ENCODE measurements at regions not wholly inside any gene's neighbourhood (a gene's known extent, or its start where the extent isn't known, plus 50 kb on each side); places are given as distances from the start of the nearest gene placed in this dataset.

DNA sequence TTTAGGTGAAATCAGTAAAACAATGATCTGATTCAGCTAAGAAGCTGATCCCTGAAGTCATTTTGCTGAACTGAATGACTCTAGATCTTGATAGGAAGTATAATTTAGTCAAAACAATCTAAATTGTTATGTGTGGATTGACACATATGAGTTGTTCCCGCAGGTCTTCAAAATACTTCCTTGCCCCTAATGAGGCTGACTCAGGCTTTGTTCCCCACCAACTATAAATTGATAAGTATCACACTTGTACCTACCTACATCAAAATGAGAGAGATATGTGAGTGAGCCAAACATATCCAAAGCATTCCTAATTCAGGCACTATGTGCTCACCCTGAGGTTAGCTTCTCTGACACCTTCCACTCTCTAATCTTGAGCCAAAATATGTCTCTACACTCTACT is 507.1 kb downstream of the PLPP3 start:
- Histone ChIP-seq H3K14ac (ENCODE audit: low read length in 2 of 2) (no peak overlapping the region), H3K27me3 (ENCODE audit: control insufficient read depth in 1 of 2, insufficient read depth in 1 of 2, low read length in 2 of 2) (no peaks in the 10 kb centered on the region), H3K79me1 (replicated peaks; ENCODE audit: low read length, poor library complexity, severe bottlenecking) (no peaks in the 10 kb centered on the region), H3K4me2 (ENCODE audit: low read length, poor library complexity, severe bottlenecking) (no peak overlapping the region), H2BK5ac (ENCODE audit: low read depth, low read length, poor library complexity, severe bottlenecking) (no peak overlapping the region), H3K18ac (ENCODE audit: low read depth in 1 of 2, low read length in 2 of 2) (no peak overlapping the region), H2BK12ac (ENCODE audit: low read length in 2 of 2) (no peak overlapping the region), H3K4me1 (ENCODE audit: control insufficient read depth, insufficient read depth, low read depth, low read length) (no peaks in the 10 kb centered on the region), H3K4me3 (ENCODE audit: insufficient read depth in 1 of 2, low read depth in 1 of 2, low read length in 2 of 2) (no peak overlapping the region), H3K4ac (ENCODE audit: low read depth in 1 of 2, low read length in 2 of 2) (no peak overlapping the region), H4K91ac (ENCODE audit: low read length) (no peak overlapping the region), H2AK5ac (ENCODE audit: low read length, severe bottlenecking) (no peak overlapping the region), H3K23ac (ENCODE audit: low read length in 2 of 2) (peak overlapping the region in 1 of 2 experiments; percentile 38), H3K27ac (ENCODE audit: low read length, poor library complexity, severe bottlenecking) (no peak overlapping the region), H3K36me3 (ENCODE audit: control insufficient read depth in 1 of 2, insufficient read depth in 2 of 2, low read depth in 1 of 2, low read length in 2 of 2) (no peaks in the 10 kb centered on the region), H2BK120ac (ENCODE audit: low read depth, low read length) (no peak overlapping the region), H2BK15ac (ENCODE audit: low read depth, poor library complexity, severe bottlenecking) (no peak overlapping the region), H4K8ac (ENCODE audit: low read length) (no peak overlapping the region), H3K9ac (ENCODE audit: low read length) (no peak overlapping the region), H3K9me3 (ENCODE audit: control insufficient read depth, low read length) (peaks cover 3% of the 10 kb centered on the region), H2AFZ (ENCODE audit: low read depth, low read length) (no peak overlapping the region)
- WGBS, result 78% methylated on average over 1 of the region's 1 CpG
- no peak for DNase-seq

DNA sequence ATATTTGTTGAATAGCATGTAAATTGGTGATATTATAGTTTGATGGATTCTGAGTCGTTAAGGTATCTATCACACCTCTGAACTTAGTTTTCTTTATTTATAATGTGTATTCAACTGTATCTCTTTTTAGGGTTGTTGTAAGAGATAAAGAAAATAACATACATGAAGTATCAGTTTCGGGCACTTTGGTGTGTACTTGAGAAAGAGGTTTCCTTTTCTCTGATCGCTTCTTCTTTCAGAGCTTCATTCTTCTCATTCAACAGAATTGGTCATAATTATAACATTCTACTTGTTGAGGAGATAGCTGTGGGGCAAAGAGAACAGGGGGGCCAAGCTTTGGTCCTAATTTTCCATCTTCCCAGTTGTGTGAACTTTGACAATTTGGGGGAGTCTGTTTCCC is 508.0 kb downstream of the PLPP3 start:
- Histone ChIP-seq H3K27me3 (ENCODE audit: control insufficient read depth in 1 of 2, insufficient read depth in 1 of 2, low read length in 2 of 2) (no peaks in the 10 kb centered on the region), H3K23ac (ENCODE audit: low read length in 2 of 2) (no peak overlapping the region), H3K36me3 (ENCODE audit: control insufficient read depth in 1 of 2, insufficient read depth in 2 of 2, low read depth in 1 of 2, low read length in 2 of 2) (no peaks in the 10 kb centered on the region), H3K79me1 (replicated peaks; ENCODE audit: low read length, poor library complexity, severe bottlenecking) (no peaks in the 10 kb centered on the region), H2AFZ (ENCODE audit: low read depth, low read length) (no peak overlapping the region), H3K14ac (ENCODE audit: low read length in 2 of 2) (no peak overlapping the region), H3K18ac (ENCODE audit: low read depth in 1 of 2, low read length in 2 of 2) (no peak overlapping the region), H3K9ac (ENCODE audit: low read length) (no peak overlapping the region), H4K91ac (ENCODE audit: low read length) (no peak overlapping the region), H3K4me3 (ENCODE audit: insufficient read depth in 1 of 2, low read depth in 1 of 2, low read length in 2 of 2) (no peak overlapping the region), H2BK15ac (ENCODE audit: low read depth, poor library complexity, severe bottlenecking) (no peak overlapping the region), H2BK5ac (ENCODE audit: low read depth, low read length, poor library complexity, severe bottlenecking) (no peak overlapping the region), H2BK120ac (ENCODE audit: low read depth, low read length) (no peak overlapping the region), H3K4ac (ENCODE audit: low read depth in 1 of 2, low read length in 2 of 2) (no peak overlapping the region), H3K9me3 (ENCODE audit: control insufficient read depth, low read length) (peaks cover 3% of the 10 kb centered on the region), H3K4me1 (ENCODE audit: control insufficient read depth, insufficient read depth, low read depth, low read length) (no peaks in the 10 kb centered on the region), H2AK5ac (ENCODE audit: low read length, severe bottlenecking) (no peak overlapping the region), H4K8ac (ENCODE audit: low read length) (no peak overlapping the region), H3K4me2 (ENCODE audit: low read length, poor library complexity, severe bottlenecking) (no peak overlapping the region), H3K27ac (ENCODE audit: low read length, poor library complexity, severe bottlenecking) (no peak overlapping the region), H2BK12ac (ENCODE audit: low read length in 2 of 2) (no peak overlapping the region)
- no CpG with 5 or more reads among the region's 3 CpGs for WGBS
- no peak for DNase-seq

DNA sequence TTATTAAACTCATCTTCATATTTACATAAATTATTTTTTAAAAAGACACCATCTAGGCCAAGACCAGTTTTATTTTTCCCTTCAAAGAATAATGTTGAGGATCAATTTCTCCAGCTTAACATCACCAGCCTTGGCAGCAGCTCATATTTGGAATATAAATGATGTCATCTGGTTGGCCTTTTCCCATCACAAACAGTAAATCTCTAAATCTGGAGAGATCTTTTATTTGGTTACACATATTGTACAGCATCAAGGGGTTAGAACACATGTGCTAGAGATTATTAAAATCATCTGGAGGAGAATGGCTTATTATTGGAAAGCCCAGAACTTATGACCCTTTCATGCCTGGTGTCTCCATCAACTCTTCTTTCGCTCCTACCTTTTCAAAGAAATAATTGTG is 508.8 kb downstream of the PLPP3 start:
- H3K4me2 ChIP-seq (ENCODE audit: low read length, poor library complexity, severe bottlenecking), result no peak overlapping the region
- no peak overlapping the region for H3K14ac ChIP-seq (ENCODE audit: low read length in 2 of 2)
- no peaks in the 10 kb centered on the region for H3K9me3 ChIP-seq (ENCODE audit: control insufficient read depth, low read length)
- H2AFZ ChIP-seq (ENCODE audit: low read depth, low read length), result no peak overlapping the region
- H3K18ac ChIP-seq (ENCODE audit: low read depth in 1 of 2, low read length in 2 of 2), result no peak overlapping the region
- H3K27ac ChIP-seq (ENCODE audit: low read length, poor library complexity, severe bottlenecking), result no peak overlapping the region
- no peak overlapping the region for H2AK5ac ChIP-seq (ENCODE audit: low read length, severe bottlenecking)
- H4K8ac ChIP-seq (ENCODE audit: low read length), result no peak overlapping the region
- no peaks in the 10 kb centered on the region for H3K4me1 ChIP-seq (ENCODE audit: control insufficient read depth, insufficient read depth, low read depth, low read length)
- no peak overlapping the region for H2BK120ac ChIP-seq (ENCODE audit: low read depth, low read length)
- peak overlapping the region; percentile 49 for H3K9ac ChIP-seq (ENCODE audit: low read length)
- H2BK12ac ChIP-seq (ENCODE audit: low read length in 2 of 2), result no peak overlapping the region
- H2BK5ac ChIP-seq (ENCODE audit: low read depth, low read length, poor library complexity, severe bottlenecking), result no peak overlapping the region
- no peak overlapping the region for H4K91ac ChIP-seq (ENCODE audit: low read length)
- H3K27me3 ChIP-seq (ENCODE audit: control insufficient read depth in 1 of 2, insufficient read depth in 1 of 2, low read length in 2 of 2), result no peaks in the 10 kb centered on the region
- H2BK15ac ChIP-seq (ENCODE audit: low read depth, poor library complexity, severe bottlenecking), result no peak overlapping the region
- no peak overlapping the region for H3K23ac ChIP-seq (ENCODE audit: low read length in 2 of 2)
- H3K4me3 ChIP-seq (ENCODE audit: insufficient read depth in 1 of 2, low read depth in 1 of 2, low read length in 2 of 2), result no peak overlapping the region
- no peak overlapping the region for H3K4ac ChIP-seq (ENCODE audit: low read depth in 1 of 2, low read length in 2 of 2)
- no peaks in the 10 kb centered on the region for H3K36me3 ChIP-seq (ENCODE audit: control insufficient read depth in 1 of 2, insufficient read depth in 2 of 2, low read depth in 1 of 2, low read length in 2 of 2)
- no peak for DNase-seq
- no peaks in the 10 kb centered on the region for H3K79me1 ChIP-seq (replicated peaks; ENCODE audit: low read length, poor library complexity, severe bottlenecking)
- WGBS, result 100% methylated on average over 1 of the region's 1 CpG

DNA sequence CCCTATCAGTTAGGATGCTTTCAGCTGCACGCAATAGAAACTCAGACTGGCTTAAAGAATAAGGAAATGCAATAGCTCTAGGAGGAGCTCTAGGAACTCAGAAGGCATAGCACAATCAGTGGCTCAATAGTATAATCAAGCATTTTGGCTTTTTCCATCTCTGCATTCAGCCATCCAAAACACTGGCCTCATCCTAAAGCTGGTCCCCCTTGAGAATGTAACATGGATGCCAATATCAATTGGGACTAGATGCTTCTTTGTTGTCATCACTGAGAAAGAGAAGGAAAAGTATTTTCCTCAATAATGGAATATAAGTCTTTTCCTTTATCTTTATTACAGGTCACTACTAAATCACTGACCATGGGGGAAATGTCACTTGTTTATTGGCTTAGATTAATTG is 509.5 kb downstream of the PLPP3 start:
- Histone ChIP-seq H2BK120ac (ENCODE audit: low read depth, low read length) (no peak overlapping the region), H3K9me3 (ENCODE audit: control insufficient read depth, low read length) (no peaks in the 10 kb centered on the region), H3K4me1 (ENCODE audit: control insufficient read depth, insufficient read depth, low read depth, low read length) (no peaks in the 10 kb centered on the region), H3K4ac (ENCODE audit: low read depth in 1 of 2, low read length in 2 of 2) (no peak overlapping the region), H3K79me1 (replicated peaks; ENCODE audit: low read length, poor library complexity, severe bottlenecking) (no peaks in the 10 kb centered on the region), H3K23ac (ENCODE audit: low read length in 2 of 2) (no peak overlapping the region), H4K8ac (ENCODE audit: low read length) (no peak overlapping the region), H3K18ac (ENCODE audit: low read depth in 1 of 2, low read length in 2 of 2) (no peak overlapping the region), H3K4me2 (ENCODE audit: low read length, poor library complexity, severe bottlenecking) (no peak overlapping the region), H2BK12ac (ENCODE audit: low read length in 2 of 2) (no peak overlapping the region), H3K36me3 (ENCODE audit: control insufficient read depth in 1 of 2, insufficient read depth in 2 of 2, low read depth in 1 of 2, low read length in 2 of 2) (no peaks in the 10 kb centered on the region), H2AK5ac (ENCODE audit: low read length, severe bottlenecking) (no peak overlapping the region), H3K14ac (ENCODE audit: low read length in 2 of 2) (no peak overlapping the region), H2AFZ (ENCODE audit: low read depth, low read length) (no peak overlapping the region), H4K91ac (ENCODE audit: low read length) (no peak overlapping the region), H3K27ac (ENCODE audit: low read length, poor library complexity, severe bottlenecking) (no peak overlapping the region), H2BK5ac (ENCODE audit: low read depth, low read length, poor library complexity, severe bottlenecking) (no peak overlapping the region), H2BK15ac (ENCODE audit: low read depth, poor library complexity, severe bottlenecking) (no peak overlapping the region), H3K27me3 (ENCODE audit: control insufficient read depth in 1 of 2, insufficient read depth in 1 of 2, low read length in 2 of 2) (no peaks in the 10 kb centered on the region), H3K4me3 (ENCODE audit: insufficient read depth in 1 of 2, low read depth in 1 of 2, low read length in 2 of 2) (no peak overlapping the region), H3K9ac (ENCODE audit: low read length) (peak overlapping the region; percentile 49)
- no peak for DNase-seq
- 100% methylated on average over 1 of the region's 1 CpG for WGBS
